HEK293T (cell line): ENCODE measurements at regions not wholly inside any gene's neighbourhood (a gene's known extent, or its start where the extent isn't known, plus 50 kb on each side); places are given as distances from the start of the nearest gene placed in this dataset.

Experiments used
- CTCF ChIA-PET: fragments of 350-600 bp; formaldehyde crosslinking; extraction: SDS; loops from one replicate; lab custom pipeline; 2021; ENCODE audit warnings: antibody characterized with exemption, inconsistent platforms; lab: Yijun Ruan, JAX
- POLR2A ChIA-PET: fragments of 350-600 bp; formaldehyde crosslinking; extraction: SDS; loops from one replicate; lab custom pipeline; 2020; ENCODE audit warnings: antibody characterized with exemption, inconsistent platforms; lab: Yijun Ruan, JAX
- DNase-seq: peaks from one replicate; pipeline ENCODE4 v3.0.0; 2012; ENCODE audit warnings: mixed read lengths; ENCODE audit errors: extremely low spot score
- ARNT ChIP-seq: fragments of 450-650 bp; IDR thresholded peaks from 2 replicates; pipeline ENCODE4 v1.6.1; 2017; ENCODE audit warnings: mild to moderate bottlenecking
- BHLHE40 ChIP-seq: fragments of 450-650 bp; IDR thresholded peaks from 2 replicates; pipeline ENCODE4 v1.6.1; 2016; ENCODE audit warnings: mild to moderate bottlenecking, moderate library complexity, borderline replicate concordance
- CTBP1 ChIP-seq: fragments of 450-650 bp; IDR thresholded peaks from 2 replicates; pipeline ENCODE4 v1.6.1; 2016; ENCODE audit warnings: borderline replicate concordance
- ELF4 ChIP-seq: fragments of 450-650 bp; IDR thresholded peaks from 2 replicates; pipeline ENCODE4 v1.6.1; 2017; ENCODE audit warnings: antibody characterized with exemption
- FOXA1 ChIP-seq: fragments of 450-650 bp; IDR thresholded peaks from 2 replicates; pipeline ENCODE4 v1.6.1; 2016; ENCODE audit warnings: mild to moderate bottlenecking
- FOXK2 ChIP-seq: fragments of 450-650 bp; IDR thresholded peaks from 2 replicates; pipeline ENCODE4 v1.6.1; 2016; ENCODE audit warnings: mild to moderate bottlenecking
- FOXM1 ChIP-seq: fragments of 450-650 bp; IDR thresholded peaks from 2 replicates; pipeline ENCODE4 v1.6.1; 2017; ENCODE audit warnings: mild to moderate bottlenecking, borderline replicate concordance
- HDGF ChIP-seq: fragments of 450-650 bp; IDR thresholded peaks from 2 replicates; pipeline ENCODE4 v1.6.1; 2017; ENCODE audit warnings: antibody characterized with exemption, borderline replicate concordance
- L3MBTL2 ChIP-seq: fragments of 450-650 bp; conservative IDR thresholded peaks from 2 replicates; pipeline ENCODE4 v1.6.1; 2016; ENCODE audit warnings: mild to moderate bottlenecking
- LEF1 ChIP-seq: fragments of 450-650 bp; IDR thresholded peaks from 2 replicates; pipeline ENCODE4 v1.6.1; 2017; ENCODE audit warnings: mild to moderate bottlenecking, borderline replicate concordance
- NFRKB ChIP-seq: fragments of 450-650 bp; IDR thresholded peaks from 2 replicates; pipeline ENCODE4 v1.6.1; 2016; ENCODE audit warnings: mild to moderate bottlenecking, moderate library complexity
- SP1 ChIP-seq: fragments of 450-650 bp; IDR thresholded peaks from 2 replicates; pipeline ENCODE4 v1.6.1; 2017
- SUZ12 ChIP-seq: fragments of 450-650 bp; IDR thresholded peaks from 2 replicates; pipeline ENCODE4 v1.6.1; 2016; ENCODE audit warnings: mild to moderate bottlenecking
- TARDBP ChIP-seq: fragments of 450-650 bp; IDR thresholded peaks from 2 replicates; pipeline ENCODE4 v1.6.1; 2016
- ZNF384 ChIP-seq: fragments of 450-650 bp; IDR thresholded peaks from 2 replicates; pipeline ENCODE4 v1.6.1; 2016
- TF ChIP-seq, protein P1 (sequence below): fragments of 450-650 bp; IDR thresholded peaks from 2 replicates; pipeline ENCODE4 v1.6.1; 2016

GRCh38 chrX:34300871-34301270, 168.8 kb upstream of the FAM47A start:
- ChIA-PET CTCF (interaction anchor here (0.6 to 1.3 kb wide), 2 partner anchors 12 to 867 kb away, joined by 3 to 7 read pairs; no protein-coding TSS in a partner anchor), POLR2A (no interaction called here)
- no peak for TF ChIP-seq CTBP1
- no peak for TF ChIP-seq FOXA1
- TF ChIP-seq TARDBP: no peak
- TF ChIP-seq ARNT: no peak
- TF ChIP-seq HDGF: no peak
- TF ChIP-seq, protein P1, sequence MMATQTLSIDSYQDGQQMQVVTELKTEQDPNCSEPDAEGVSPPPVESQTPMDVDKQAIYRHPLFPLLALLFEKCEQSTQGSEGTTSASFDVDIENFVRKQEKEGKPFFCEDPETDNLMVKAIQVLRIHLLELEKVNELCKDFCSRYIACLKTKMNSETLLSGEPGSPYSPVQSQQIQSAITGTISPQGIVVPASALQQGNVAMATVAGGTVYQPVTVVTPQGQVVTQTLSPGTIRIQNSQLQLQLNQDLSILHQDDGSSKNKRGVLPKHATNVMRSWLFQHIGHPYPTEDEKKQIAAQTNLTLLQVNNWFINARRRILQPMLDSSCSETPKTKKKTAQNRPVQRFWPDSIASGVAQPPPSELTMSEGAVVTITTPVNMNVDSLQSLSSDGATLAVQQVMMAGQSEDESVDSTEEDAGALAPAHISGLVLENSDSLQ: no peak
- no peak for TF ChIP-seq ZNF384
- TF ChIP-seq FOXM1: no peak
- no peak for TF ChIP-seq FOXK2
- TF ChIP-seq ELF4: no peak
- TF ChIP-seq LEF1: no peak
- DNase-seq: peak; percentile 29

- ChIA-PET CTCF (no interaction called here), POLR2A (no interaction called here)
- no peak for TF ChIP-seq HDGF
- no peak for TF ChIP-seq ELF4
- TF ChIP-seq SP1: no peak
- no peak for TF ChIP-seq TARDBP
- no peak for TF ChIP-seq ZNF384
- no peak for TF ChIP-seq FOXK2
- no peak for TF ChIP-seq FOXA1
- TF ChIP-seq SUZ12: no peak
- no peak for TF ChIP-seq NFRKB
- TF ChIP-seq, protein P1: no peak
- TF ChIP-seq FOXM1: no peak
- TF ChIP-seq LEF1: no peak
- TF ChIP-seq BHLHE40: no peak
- no peak for TF ChIP-seq ARNT
- TF ChIP-seq CTBP1: no peak
- no peak for DNase-seq
These were observed 167.4 kb upstream of the FAM47A start for GRCh38 chrX:34299451-34299967.

DNA sequence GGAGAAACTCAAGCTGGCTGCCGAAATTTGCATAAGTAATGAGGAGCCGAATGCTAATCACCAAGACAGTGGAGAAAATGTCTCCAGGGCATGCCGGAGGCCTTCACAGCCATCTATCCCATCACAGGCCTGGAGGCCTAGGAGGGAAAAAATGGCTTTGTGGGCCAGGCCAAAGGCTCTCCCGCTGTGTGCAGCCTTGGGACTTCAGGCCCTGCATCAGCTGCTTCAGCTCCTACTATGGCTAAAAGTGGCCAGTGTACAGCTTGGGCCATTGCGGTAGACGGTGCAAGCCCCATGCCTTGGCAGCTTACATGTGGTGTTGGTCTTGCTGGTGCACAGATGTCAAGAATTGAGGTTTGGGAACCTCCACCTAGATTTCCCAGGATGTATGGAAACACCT, 162.6 kb upstream of the FAM47A start:
- ChIA-PET POLR2A (no interaction called here), CTCF (no interaction called here)
- DNase-seq: no peak
- no peak for TF ChIP-seq BHLHE40
- TF ChIP-seq TARDBP: no peak
- TF ChIP-seq ARNT: no peak
- TF ChIP-seq NFRKB: no peak
- no peak for TF ChIP-seq FOXA1
- TF ChIP-seq HDGF: no peak
- no peak for TF ChIP-seq FOXK2
- no peak for TF ChIP-seq ELF4
- TF ChIP-seq L3MBTL2: no peak
- no peak for TF ChIP-seq CTBP1
- TF ChIP-seq FOXM1: no peak
- TF ChIP-seq, protein P1: no peak
- TF ChIP-seq SP1: no peak
- TF ChIP-seq ZNF384: no peak
- no peak for TF ChIP-seq LEF1

DNA sequence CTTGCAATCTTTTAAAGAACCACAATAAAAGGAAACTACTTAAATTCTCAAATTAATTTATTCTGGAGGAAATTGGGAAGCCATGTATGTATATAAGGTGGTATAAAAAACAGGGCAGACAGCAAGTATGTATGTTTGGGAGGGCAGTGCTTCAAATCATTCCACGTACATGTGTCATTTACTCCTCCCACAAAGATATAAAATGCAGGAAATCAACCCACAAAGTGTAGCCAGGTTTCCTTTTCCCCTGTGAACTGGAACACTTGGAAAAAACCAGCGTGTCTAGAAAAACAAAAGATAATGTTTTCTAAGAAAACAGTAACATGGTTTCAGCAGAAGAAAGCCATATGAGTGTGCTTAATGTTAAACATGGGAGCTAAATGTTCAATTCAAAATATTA, 156.7 kb upstream of the FAM47A start:
- ChIA-PET CTCF (no interaction called here), POLR2A (no interaction called here)
- no peak for DNase-seq
- TF ChIP-seq BHLHE40: no peak
- TF ChIP-seq ZNF384: no peak
- no peak for TF ChIP-seq FOXM1
- no peak for TF ChIP-seq CTBP1
- no peak for TF ChIP-seq ELF4
- TF ChIP-seq SP1: no peak
- TF ChIP-seq ARNT: no peak
- no peak for TF ChIP-seq HDGF
- TF ChIP-seq FOXK2: no peak
- TF ChIP-seq SUZ12: no peak
- no peak for TF ChIP-seq TARDBP

GRCh38 chrX:34279866-34280560, 147.9 kb upstream of the FAM47A start:
- CTCF ChIA-PET: no interaction called here
- POLR2A ChIA-PET: no interaction called here
- no peak for TF ChIP-seq ELF4
- TF ChIP-seq FOXK2: no peak
- TF ChIP-seq L3MBTL2: no peak
- no peak for TF ChIP-seq HDGF
- TF ChIP-seq FOXA1: no peak
- no peak for TF ChIP-seq ARNT
- no peak for DNase-seq

GRCh38 chrX:34275699-34276098, 143.6 kb upstream of the FAM47A start:
- ChIA-PET POLR2A (no interaction called here), CTCF (interaction anchor here (0.7 kb wide), 1 partner anchor 15 kb away, joined by 3 read pairs; no protein-coding TSS in a partner anchor)
- no peak for DNase-seq
- no peak for TF ChIP-seq LEF1
- no peak for TF ChIP-seq BHLHE40
- TF ChIP-seq ELF4: no peak
- no peak for TF ChIP-seq HDGF
- TF ChIP-seq SP1: no peak
- TF ChIP-seq ZNF384: no peak
- TF ChIP-seq FOXK2: no peak
- TF ChIP-seq L3MBTL2: no peak
